Left renal pelvis (tissue), 4 donors: ENCODE measurements at regions not wholly inside any gene's neighbourhood (a gene's known extent, or its start where the extent isn't known, plus 50 kb on each side); places are given as distances from the start of the nearest gene placed in this dataset.

ENCODE experiments used
- DNase-seq, 4 donors: peaks; one replicate each; pipeline ENCODE4 v3.0.0-alpha.2; 2013; ENCODE audit warnings: low read depth in 4 of 4, low spot score in 3 of 4

DNA sequence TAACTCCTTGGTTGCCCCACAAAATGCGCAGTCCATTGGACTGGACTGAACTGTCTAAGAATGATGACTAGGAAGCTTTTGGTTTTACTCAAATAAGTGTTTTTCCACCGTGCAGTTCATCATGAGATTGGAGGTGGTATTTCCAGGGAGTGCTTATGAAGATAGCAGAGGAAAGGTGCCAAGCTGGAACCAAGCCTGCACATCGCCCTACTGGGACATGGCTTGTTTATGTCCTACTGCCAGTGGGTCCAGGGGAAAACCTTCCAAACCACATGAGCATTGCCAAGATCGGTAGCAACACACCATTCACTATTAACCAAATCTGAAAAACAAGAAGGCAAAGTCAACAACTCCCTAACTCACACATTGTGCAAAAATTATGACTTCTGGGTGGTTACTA is 54.7 kb upstream of the DSCAM start:
- DNase-seq: no peak

DNA sequence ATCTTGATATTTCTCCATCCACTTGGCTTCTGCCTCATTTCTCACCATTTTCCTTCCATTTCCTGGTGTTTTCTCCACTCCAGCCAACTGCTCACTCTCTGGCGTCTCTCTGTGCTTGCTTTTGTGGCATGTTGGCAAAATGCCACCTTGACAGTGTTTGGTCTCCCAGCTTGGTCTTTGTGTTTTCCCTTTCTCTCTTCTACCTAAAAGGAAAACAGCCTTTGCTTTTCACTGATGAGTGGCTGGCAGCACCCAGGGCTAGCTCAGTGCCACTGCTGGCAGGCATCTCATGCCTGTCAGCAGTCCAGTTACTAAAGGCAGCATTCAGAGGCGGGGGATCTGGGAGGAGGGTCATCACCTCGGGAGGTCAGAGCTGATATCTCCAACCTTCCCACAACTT is 55.3 kb upstream of the DSCAM start:
- DNase-seq: no peak

DNA sequence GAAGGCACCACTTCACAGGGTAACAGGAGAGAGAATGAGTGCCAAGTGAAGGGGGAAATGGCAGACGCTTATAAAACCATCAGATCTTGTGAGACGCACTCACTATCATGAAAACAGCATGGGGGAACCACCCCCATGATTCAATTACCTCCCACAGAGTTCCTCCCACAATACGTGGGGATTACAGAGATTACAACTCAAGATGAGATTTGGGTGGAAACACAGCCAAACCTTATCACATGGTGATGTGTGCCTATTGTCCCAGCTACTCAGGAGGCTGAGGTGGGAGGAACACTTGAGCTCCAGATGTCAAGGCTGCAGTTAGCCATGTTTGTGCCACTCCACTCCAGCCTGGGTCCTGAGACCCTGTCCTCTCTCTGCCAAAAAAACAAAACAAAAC is 56.0 kb upstream of the DSCAM start:
- no peak for DNase-seq

DNA sequence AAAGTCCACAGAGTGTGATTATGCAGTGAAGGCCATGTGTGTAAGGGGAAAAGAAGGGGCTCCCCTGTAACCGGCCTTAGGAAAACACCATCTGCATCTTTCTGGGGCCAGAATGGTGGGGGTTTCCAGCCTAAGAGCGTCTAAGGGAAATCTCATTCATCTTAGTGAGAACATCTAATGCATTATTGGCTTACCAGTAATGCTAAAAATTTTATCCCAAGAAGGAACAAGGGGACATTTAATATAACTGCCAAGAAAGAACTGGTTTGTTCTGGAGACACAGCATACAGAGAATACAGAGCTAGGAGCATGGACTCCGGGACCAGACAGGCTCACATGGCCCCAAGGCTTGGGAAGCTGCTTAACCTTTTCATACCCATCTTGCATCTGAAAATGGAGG is 58.3 kb upstream of the DSCAM start:
- no peak for DNase-seq

DNA sequence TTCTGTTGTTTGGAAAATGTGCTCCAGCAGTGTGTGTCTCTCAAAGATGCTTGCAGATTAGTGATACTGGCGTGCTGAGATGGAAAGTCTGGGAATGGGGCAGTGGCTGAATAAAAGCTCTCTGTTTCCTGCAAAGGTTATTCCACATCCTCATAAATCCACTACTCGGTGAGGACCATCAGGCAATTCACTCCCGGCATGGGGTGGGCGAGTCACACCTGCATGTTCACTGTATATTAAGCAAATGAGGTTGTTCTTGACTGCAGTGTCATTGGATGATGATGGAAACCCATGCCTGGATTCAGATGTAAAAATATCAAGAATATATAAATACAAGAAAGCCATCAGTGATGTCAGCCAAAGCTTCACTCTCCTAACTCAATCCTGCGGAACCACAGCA is 65.4 kb upstream of the DSCAM start:
- DNase-seq: no peak

DNA sequence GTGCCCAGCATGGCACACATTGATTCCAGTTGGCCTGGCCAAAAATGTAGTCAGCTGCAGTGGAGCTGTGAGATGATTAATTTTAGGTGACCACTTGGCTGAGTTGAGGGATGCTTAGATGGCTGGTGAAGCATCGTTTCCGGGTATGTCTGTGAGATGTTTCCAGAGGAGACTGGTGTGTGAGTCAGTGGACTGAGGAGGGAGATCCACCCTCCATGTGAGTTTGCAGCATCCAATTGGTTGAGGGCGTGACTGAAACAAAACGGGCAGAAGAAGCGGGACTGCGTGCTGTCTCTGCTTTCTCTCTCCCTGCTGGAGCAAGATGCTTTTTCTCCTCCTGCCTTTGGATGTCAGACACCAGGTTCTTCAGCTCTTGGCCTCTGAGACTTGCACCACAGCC is 68.2 kb upstream of the DSCAM start:
- no peak for DNase-seq

DNA sequence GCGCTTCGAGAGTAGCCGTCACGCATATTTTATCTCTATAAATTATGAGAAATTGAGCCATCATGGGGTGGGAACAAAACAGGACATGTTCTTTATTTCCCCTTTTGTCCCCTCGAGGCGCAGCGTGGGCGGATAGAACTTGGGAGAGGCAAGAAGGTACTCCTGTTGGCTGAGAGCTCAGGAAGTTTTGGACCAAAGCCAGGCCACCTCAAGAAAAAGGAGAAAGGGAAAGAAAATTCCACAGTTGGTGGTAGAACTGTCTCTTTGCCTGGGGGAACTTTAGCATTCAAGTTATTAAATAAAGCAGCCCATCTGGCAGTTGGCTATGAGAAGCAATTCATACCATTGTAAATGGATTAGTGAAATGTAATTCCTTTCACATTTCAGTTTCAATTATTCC is 76.4 kb upstream of the DSCAM start:
- no peak for DNase-seq

DNA sequence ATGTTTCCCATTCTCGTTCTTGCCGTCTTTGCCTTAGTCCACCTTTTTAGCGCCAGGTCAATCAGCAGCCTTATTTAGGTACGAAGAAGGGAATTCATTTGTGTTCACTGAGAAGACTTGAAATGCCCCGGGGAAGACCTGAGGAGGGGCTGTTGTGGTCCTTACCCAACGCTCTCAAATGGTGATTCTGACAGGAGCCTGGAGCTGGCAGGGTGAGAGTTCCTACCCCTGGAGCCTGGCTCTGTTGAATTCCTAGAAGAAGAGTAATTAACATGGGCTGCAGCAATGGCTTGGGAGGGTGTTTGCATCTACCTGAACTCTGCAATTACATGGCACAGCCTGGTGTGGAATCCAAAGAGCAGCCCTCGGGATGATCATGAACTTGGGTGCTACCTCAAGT is 76.9 kb upstream of the DSCAM start:
- DNase-seq: no peak

DNA sequence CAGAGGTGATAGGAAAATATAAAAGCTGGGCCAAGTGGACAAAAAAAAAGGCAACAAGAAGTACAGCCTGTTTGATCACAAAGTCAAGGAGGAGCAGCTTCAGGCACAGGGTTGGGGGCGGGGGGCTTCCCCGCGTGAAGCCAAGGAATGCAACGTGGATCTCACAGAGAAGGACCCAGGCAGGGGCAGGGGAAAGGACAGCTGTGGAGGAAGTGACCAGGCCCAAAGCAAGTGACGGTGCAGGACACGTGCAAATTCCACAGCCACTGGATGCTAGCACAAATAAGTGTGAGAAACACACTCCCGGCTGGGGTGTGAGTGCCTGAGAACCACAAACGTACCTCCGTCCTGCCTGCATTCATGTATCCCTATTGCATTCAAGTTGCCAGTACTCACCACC is 77.7 kb upstream of the DSCAM start:
- no peak for DNase-seq

DNA sequence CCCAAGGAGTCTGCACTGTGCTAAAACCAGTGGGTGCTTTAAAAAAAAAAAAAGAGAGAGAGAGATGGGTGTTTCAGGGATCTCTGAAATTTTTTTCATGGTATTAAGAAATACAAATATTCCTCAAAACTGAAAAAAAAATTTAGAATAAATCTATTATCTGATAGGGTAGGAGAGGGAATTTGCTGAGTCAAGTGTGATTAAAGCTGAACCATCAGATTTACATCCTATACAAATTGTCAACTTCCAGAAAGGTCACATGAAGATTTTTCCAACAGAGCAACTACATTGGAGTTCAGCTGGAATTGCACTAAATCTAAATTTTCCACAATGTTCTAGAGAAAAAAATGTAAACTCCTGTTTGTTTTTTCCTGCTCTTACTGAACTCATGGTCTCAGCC is 79.3 kb upstream of the DSCAM start:
- DNase-seq: no peak

DNA sequence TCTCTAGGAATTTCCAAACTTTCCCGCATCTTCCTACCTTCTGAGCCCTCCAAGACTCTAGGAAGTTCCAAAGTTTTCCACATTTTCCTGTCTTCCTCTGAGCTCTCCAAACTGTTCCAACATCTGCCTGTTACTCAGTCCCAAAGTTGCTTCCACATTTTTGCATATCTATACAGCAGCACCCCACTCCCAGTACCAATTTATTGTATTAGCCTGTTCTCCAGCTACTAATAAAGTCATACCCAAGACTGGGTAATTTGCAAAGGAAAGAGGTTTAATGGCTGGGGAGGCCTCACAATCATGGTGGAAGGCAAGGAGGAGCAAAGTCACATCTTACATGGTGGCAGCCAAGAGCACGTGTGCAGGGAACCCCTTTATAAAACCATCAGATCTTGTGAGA is 82.9 kb upstream of the DSCAM start:
- no peak for DNase-seq

DNA sequence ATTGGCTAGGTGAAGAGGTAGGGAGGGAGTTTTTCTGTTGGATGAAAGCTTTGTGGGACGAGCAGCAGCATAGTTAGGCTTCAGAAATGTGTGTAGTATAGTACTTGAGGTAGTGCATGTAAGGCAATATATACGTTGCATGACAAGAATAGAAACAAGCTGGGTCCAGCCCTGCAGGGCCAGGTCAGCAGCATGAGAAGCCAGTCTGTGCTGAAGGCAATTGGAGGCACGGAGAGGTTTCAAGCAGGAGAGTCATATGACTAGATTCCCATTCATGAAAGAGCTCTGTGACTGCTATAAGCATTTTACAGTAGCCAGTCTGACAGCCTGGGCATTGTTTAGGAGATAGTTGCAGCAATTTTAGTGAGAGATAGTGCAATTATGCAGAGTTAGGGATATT is 84.2 kb upstream of the DSCAM start:
- DNase-seq: no peak

DNA sequence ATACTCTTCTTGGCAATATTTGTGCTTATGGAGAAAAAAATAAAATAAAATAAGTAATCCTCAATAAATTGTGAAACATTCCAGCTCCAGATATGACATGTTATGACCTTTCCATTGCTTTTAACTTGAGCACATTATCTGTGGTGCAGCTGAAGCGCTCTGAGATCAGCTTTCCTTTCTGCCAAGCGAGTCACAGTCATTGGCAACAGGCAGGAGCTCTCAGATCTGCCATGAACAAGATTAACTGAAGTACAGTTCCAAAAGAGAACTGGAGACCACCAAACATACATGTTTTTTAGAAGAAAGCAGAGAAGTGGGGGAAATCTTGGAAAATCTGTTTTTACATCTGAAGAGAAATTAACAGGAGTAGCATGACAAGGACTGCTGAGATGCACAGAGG is 89.2 kb upstream of the DSCAM start:
- DNase-seq: no peak

DNA sequence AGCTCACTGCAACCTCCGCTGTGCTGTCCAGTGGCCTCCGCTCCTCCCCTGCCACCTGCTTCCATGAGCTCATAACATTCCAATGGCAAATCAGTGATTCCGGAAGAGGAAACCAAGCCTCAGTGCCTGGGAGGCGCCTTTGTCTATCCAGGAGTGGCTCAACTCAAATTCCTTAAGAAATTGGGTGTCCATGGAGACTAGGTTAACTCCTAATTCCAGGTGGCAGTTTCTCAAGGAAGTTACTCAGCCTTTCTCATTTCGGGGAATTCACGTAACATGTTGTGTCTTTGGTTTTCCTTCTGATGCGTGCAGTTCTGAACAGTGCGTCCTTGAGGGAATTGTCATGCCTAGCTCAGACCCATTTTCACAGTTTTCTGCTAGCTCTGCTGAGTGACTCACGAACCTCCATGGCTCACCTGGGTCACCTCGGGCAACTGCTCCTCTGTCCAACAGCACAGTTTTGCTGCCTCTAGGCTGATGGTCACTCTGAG is 89.9 kb upstream of the DSCAM start:
- no peak for DNase-seq

DNA sequence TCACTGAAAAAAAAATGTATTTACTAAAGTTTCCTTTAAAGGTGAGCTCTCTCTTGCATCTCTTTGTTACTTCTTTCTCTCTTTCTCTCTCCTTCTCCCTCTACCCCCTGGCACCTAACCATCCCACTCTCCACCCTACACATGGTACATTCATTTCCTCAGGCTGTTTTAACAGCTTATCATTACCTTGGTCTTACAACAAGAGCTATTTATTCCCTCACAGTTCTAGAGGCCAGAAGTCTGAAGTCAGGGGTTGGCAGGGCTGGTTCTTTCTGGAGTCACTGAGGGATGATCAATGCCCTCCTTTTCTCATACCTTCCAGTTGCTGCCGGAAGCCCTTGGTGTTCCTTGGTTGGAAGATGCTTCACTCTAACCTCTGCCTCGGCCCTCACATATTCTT is 91.1 kb upstream of the DSCAM start:
- DNase-seq: no peak

DNA sequence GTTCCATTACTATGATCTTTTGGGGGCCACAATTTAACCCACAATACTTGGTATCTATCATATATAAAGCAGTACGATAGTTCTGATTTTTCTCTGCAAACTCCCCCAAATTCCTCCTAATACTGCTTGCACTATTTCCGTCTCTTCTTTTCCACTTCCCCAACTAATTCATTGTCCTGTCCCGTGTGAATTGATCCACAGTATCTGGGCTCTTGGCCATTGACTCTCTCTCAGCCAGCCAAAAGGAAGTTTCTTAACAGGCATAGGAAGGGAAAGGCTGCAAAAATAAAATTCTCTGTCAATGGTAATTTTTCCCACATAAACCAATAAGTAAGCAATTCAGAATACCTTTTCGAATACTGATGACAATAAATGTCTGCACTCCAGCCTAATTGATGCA is 91.7 kb upstream of the DSCAM start:
- no peak for DNase-seq

DNA sequence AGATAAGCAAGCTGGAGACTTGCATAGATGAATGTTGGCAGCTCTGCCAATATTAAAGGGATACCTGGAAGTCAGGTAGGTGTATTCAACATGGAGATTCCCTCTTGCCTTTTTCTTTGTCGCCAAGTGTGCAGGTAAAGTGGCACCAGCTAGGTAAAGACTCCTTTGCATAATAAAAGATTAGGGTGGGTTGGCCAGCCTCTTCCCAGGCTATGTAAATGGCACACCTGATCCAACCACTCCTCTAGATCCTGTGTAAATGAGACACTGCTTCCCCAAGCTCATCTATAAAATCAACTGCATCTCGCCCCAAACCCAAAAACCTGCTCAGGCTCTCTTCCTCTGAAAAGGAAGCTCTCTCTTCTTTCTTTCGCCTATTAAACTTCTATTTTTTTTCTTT is 100.8 kb upstream of the DSCAM start:
- DNase-seq: no peak

DNA sequence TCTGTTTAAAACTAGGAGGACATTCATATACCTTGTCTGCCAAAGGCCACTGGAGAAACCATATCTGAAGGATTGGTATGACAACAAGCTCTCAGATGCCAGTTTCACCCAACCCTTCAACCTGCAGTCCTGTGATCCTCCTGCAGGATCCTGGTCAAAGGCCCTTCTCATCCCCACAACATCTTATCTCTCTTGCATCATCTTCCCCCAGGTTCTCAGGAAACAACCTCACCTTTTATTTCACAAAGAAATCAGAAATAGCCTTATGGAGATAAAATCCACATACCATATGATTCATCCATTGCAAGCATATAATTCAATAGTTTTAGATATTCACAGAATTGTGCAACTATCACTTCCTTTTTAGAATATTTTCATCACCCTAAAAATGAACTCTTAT is 104.0 kb upstream of the DSCAM start:
- no peak for DNase-seq

DNA sequence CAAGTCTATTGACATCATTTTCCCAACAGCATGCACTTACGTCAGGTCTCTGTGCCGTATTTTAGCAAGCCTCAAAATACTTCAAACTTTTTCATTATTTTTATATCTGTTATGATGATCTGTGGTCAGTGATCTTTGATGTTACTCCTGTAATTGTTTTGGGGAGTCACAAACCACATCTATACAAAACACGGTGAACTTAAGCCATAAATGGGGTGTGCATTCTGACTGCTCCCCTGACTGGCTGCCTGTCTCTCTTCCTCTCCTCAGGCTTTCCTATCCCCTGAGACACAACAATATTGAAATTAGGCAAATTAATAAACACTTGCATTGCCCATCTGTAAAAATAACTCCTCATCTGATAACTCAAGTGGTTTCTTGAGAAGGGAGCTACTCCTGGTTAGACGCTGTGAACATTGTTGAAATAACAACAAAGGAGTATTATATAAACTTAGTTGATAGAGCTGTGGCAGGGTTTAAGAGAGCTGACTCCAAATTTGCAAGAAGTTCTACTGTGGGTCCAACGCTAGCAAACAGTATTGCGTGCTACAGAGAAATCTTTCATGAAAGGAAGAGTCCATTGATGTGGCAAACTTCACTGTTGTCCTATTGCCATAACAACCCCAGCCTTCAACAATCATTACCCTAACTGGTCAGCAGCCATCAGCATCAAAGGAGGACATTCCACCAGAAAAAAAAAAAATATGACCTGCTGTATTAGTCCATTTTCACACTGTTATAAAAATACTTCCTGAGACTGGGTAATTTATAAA is 105.8 kb upstream of the DSCAM start:
- DNase-seq: no peak

DNA sequence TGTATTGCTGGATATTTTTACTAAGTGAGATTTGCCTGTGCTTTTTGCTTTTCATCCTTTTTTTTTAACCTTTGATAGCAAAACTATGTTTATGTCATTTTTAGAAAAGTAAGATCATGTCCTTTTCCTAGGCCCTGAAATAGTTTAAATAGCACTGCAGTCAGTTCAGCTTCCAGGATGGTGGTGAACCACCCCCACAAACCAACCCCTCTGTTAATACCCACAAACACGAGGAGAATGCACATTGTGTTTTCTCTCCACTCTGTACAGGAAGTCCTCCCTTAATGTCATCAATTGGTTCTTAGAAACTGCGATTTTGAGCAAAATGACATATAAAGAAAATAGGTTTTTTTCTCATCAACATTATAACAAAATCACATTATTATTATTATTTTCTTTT is 117.7 kb upstream of the DSCAM start:
- DNase-seq: no peak

DNA sequence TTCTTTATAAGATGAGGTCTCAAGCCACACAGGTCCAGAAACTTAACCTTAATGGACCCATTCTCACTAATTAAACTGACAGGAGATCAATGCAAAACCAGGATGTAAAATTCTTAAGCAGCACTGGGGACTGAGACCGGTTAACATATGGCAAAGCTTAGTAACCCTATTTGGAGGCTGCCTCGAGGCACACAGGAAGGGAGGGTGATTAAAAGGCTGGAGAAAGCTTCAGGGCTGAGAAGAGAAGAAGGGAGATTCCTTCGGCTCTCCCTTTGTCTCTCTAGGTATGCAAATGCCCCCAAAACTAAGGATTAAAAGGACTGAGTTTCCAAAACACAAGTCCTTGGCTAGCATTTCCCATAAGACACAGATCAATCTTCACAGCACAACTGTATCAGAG is 120.8 kb upstream of the DSCAM start:
- no peak for DNase-seq

DNA sequence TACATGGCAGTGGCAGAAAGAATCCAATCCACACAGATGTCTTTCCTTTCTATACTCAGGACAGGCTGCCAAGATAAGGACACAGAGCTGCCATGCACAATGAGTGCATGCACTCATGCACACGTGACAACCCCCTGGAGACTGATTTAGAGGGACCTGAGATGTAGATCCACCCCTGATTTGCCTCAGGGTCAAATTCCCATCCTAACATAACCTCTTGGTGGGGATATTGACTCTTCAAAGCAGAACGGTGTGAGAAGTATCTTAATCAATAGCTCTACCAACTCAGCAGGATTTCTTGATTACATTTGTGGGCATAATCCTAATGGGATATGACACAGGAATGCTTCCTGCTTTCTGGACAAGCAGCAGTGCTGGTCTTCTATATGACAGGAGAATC is 125.2 kb upstream of the DSCAM start:
- DNase-seq: no peak
